Sigmoid colon (tissue), 6 donors: ENCODE measurements at regions not wholly inside any gene's neighbourhood (a gene's known extent, or its start where the extent isn't known, plus 50 kb on each side); places are given as distances from the start of the nearest gene placed in this dataset.

Source experiments
- DNase-seq: peaks from one replicate; pipeline ENCODE4 v3.0.0-alpha.2; 2019
- H3K27ac ChIP-seq, 4 donors: fragments of 200-600 bp; sonication (generic); one replicate each; pipeline ENCODE4 v1.5.1; 2016 to 2019; ENCODE audit warnings: mild to moderate bottlenecking in 1 of 4
- H3K27me3 ChIP-seq, 3 donors: fragments of 200-600 bp; sonication (generic); one replicate each; pipeline ENCODE4 v1.5.1; 2019; ENCODE audit warnings: mild to moderate bottlenecking in 1 of 3
- H3K36me3 ChIP-seq, 4 donors: fragments of 200-600 bp; sonication (generic); one replicate each; pipeline ENCODE4 v1.5.1; 2016 to 2019
- H3K4me1 ChIP-seq, 4 donors: fragments of 200-600 bp; sonication (generic); one replicate each; pipeline ENCODE4 v1.5.1; 2017 to 2019
- H3K4me3 ChIP-seq, 4 donors: fragments of 200-600 bp; sonication (generic); one replicate each; pipeline ENCODE4 v1.5.1; 2017 to 2019; ENCODE audit warnings: mild to moderate bottlenecking in 2 of 4, moderate library complexity in 1 of 4
- H3K9me3 ChIP-seq, 4 donors: fragments of 200-600 bp in 3 of 4; sonication (generic) in 3 of 4; one replicate each; pipeline versions ENCODE4 v1.5.1 to v1.6.1; 2013 to 2019
- EP300 ChIP-seq, 4 donors: sonication (generic); formaldehyde crosslinking; IDR thresholded peaks; one replicate each; pipeline ENCODE4 v1.6.1; 2017; ENCODE audit warnings: antibody characterized with exemption in 4 of 4
- POLR2A ChIP-seq, 2 donors: fragments of 450-650 bp; IDR thresholded peaks; one replicate each; pipeline ENCODE4 v1.6.1; 2016; ENCODE audit warnings: antibody characterized with exemption in 2 of 2, mild to moderate bottlenecking in 2 of 2, moderate library complexity in 2 of 2
- POLR2AphosphoS5 ChIP-seq, 4 donors: sonication (generic); formaldehyde crosslinking; IDR thresholded peaks; one replicate each; pipeline ENCODE4 v1.6.1; 2017; ENCODE audit warnings: antibody characterized with exemption in 4 of 4
- WGBS, 2 donors: extraction: QIAGEN DNeasy Blood & Tissue Kit; methylation state at CpG; one replicate each; pipeline ENCODE4 v1.1.7; 2013; 5-methylcytosine and 5-hydroxymethylcytosine counted together
- intact Hi-C: fragments of 100-400 bp; cut with DNase I; formaldehyde crosslinking; loops from one replicate; pipeline ENCODE4 v1.15.1; 2023
- TF ChIP-seq, protein P1 (sequence below), 4 experiments: fragments of 450-650 bp in 3 of 4; fragments of 200-600 bp in 1 of 4; IDR thresholded peaks; one replicate each; pipeline ENCODE4 v1.5.1; 2016 to 2019; ENCODE audit warnings: antibody characterized with exemption in 4 of 4, mild to moderate bottlenecking in 3 of 4, moderate library complexity in 2 of 4
- donor health status: healthy with polysubstance abuse.
- donor health status: healthy.

DNA sequence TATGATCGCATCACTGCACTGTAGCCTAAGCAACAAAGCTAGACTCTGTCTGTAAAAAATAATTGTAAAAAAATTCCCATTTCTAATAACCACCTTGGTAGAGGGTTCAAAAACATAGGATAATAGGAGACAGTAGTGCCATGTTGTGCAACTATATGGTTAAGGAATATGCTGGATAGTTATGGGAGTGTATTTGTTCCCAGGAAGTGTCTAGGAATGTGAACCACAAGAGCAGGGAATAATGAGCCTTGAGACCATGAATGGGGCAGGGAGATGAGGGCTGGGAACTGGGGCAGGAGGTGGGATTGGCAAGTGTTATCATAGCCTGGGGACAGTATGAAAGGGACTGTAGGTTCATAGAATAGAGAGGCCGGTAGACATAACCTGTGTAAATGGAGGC, 50.4 kb downstream of the RUSC2 start:
- no peak for TF ChIP-seq POLR2AphosphoS5 (IDR thresholded peaks at IDR 0.05)
- TF ChIP-seq, protein P1, sequence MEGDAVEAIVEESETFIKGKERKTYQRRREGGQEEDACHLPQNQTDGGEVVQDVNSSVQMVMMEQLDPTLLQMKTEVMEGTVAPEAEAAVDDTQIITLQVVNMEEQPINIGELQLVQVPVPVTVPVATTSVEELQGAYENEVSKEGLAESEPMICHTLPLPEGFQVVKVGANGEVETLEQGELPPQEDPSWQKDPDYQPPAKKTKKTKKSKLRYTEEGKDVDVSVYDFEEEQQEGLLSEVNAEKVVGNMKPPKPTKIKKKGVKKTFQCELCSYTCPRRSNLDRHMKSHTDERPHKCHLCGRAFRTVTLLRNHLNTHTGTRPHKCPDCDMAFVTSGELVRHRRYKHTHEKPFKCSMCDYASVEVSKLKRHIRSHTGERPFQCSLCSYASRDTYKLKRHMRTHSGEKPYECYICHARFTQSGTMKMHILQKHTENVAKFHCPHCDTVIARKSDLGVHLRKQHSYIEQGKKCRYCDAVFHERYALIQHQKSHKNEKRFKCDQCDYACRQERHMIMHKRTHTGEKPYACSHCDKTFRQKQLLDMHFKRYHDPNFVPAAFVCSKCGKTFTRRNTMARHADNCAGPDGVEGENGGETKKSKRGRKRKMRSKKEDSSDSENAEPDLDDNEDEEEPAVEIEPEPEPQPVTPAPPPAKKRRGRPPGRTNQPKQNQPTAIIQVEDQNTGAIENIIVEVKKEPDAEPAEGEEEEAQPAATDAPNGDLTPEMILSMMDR (IDR thresholded peaks at IDR 0.05) = no peak
- no peak for TF ChIP-seq POLR2A (IDR thresholded peaks at IDR 0.05)
- TF ChIP-seq EP300 (IDR thresholded peaks at IDR 0.05) = no peak
- Histone ChIP-seq H3K36me3 (no peaks in the 10 kb centered on the region), H3K4me3 (no peak overlapping the region), H3K27ac (peak overlapping the region; percentile 86 to 94 (median 88)), H3K4me1 (peaks cover 0 to 80% (median 69%) of the 10 kb centered on the region in 4 donors), H3K27me3 (no peaks in the 10 kb centered on the region), H3K9me3 (no peaks in the 10 kb centered on the region)
- 92 to 96% methylated on average over 2 of the region's 2 CpGs for WGBS, 2 donors
- intact Hi-C loops = no loop called here
- DNase-seq = no peak

DNA sequence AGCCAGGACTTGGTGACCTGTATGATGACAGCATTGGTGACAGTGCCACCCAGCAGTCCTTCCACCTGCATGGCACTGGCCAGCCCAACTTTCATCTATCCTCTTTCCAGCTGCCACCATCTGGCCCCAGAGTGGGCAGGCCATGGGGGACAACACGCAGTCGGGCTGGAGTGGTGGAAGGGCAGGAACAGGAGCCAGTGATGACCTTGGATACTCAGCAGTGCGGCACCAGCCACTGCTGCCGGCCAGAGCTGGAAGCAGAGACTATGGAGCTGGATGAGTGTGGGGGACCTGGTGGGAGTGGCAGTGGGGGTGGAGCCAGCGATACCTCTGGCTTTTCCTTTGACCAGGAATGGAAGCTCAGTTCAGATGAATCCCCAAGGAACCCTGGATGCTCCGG, 56.9 kb downstream of the RUSC2 start:
- intact Hi-C loops = no loop called here
- peaks cover 4 to 31% (median 9%) of the 10 kb centered on the region in 4 donors for H3K36me3 ChIP-seq
- DNase-seq = no peak
- H3K4me3 ChIP-seq = no peak overlapping the region
- no peak overlapping the region for H3K27ac ChIP-seq
- H3K4me1 ChIP-seq = peaks cover 0 to 83% (median 69%) of the 10 kb centered on the region in 4 donors
- TF ChIP-seq POLR2A (IDR thresholded peaks at IDR 0.05) (no peak), EP300 (IDR thresholded peaks at IDR 0.05) (no peak), POLR2AphosphoS5 (IDR thresholded peaks at IDR 0.05) (no peak)
- TF ChIP-seq, protein P1 (IDR thresholded peaks at IDR 0.05) = no peak
- H3K27me3 ChIP-seq = no peaks in the 10 kb centered on the region
- H3K9me3 ChIP-seq = no peaks in the 10 kb centered on the region
- WGBS, 2 donors = 92 to 96% methylated on average over 6 of the region's 6 CpGs

DNA sequence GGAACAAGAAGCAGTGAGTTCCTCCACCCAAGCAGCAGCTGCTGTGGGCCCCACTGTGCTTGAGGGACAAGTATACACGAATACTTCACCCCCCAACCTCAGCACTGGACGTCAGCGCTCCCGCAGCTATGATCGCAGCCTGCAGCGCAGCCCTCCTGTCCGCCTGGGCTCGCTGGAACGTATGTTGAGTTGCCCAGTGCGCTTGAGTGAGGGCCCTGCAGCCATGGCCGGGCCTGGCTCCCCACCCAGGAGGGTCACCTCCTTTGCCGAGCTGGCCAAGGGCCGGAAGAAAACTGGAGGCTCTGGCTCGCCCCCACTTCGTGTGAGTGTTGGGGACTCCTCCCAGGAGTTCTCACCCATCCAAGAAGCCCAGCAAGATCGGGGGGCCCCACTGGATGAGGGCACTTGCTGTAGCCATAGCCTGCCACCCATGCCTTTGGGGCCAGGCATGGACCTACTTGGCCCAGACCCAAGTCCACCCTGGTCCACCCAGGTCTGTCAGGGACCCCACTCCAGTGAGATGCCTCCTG, 57.1 kb upstream of the TESK1 start:
- no peaks in the 10 kb centered on the region for H3K9me3 ChIP-seq
- H3K36me3 ChIP-seq = peaks cover 4 to 31% (median 9%) of the 10 kb centered on the region in 4 donors
- H3K27ac ChIP-seq = peak overlapping the region in 2 of 4 donors; percentile 28 to 37
- TF ChIP-seq POLR2AphosphoS5 (IDR thresholded peaks at IDR 0.05) = no peak
- TF ChIP-seq POLR2A (IDR thresholded peaks at IDR 0.05) = no peak
- TF ChIP-seq EP300 (IDR thresholded peaks at IDR 0.05) = no peak
- TF ChIP-seq, protein P1 (IDR thresholded peaks at IDR 0.05) = no peak
- intact Hi-C loops = no loop called here
- no peak overlapping the region for H3K4me3 ChIP-seq
- DNase-seq = no peak
- no peaks in the 10 kb centered on the region for H3K27me3 ChIP-seq
- peaks cover 0 to 83% (median 73%) of the 10 kb centered on the region in 4 donors for H3K4me1 ChIP-seq
- 96% methylated on average over 16 of the region's 16 CpGs for WGBS, 2 donors

DNA sequence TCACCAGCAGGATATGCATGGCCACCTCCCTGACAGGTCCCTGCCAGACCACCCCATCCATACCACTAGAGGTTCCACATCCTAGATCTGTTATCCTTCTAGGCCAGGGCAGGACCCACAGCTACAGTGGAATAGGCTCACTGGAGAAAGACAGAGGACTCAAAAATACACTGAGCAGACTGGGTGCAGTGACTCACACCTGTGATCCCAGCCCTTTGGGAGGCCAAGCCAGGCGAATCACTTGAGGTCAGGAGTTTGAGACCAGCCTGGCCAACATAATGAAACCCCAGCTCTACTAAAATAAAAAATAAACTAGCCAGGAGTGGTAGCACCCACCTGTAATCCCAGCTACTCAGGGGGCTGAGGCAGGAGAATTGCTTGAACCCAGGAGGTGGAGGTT, 56.5 kb upstream of the TESK1 start:
- DNase-seq = no peak
- intact Hi-C loops = no loop called here
- TF ChIP-seq POLR2AphosphoS5 (IDR thresholded peaks at IDR 0.05) (no peak), POLR2A (IDR thresholded peaks at IDR 0.05) (no peak), EP300 (IDR thresholded peaks at IDR 0.05) (no peak)
- TF ChIP-seq, protein P1 (IDR thresholded peaks at IDR 0.05) = no peak
- Histone ChIP-seq H3K27ac (peak overlapping the region in 2 of 4 donors; percentile 28 to 37), H3K4me1 (peaks cover 0 to 83% (median 76%) of the 10 kb centered on the region in 4 donors), H3K36me3 (peaks cover 4 to 31% (median 9%) of the 10 kb centered on the region in 4 donors), H3K9me3 (no peaks in the 10 kb centered on the region), H3K27me3 (no peaks in the 10 kb centered on the region), H3K4me3 (no peak overlapping the region)
- WGBS, 2 donors = 90 to 93% methylated on average over 1 of the region's 1 CpG

DNA sequence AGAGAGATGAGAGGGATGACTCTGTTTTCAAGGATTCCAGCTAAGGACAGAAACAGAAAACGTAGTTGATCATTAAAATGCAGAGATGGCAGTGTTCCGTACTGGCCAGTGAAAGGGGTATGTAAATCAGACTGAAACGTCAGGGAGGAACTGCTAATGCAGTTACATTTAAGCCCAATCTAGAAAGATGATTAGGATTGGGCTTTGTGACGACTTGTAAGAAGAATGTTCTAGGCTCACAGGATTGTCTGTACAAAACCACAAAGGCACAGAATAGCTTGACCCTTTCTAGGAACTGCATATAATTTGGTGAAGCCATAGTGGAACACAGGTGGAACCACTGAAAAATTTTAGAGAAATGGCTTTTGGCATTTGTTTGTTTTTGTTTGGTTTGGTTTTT, 55.6 kb upstream of the TESK1 start:
- Histone ChIP-seq H3K4me3 (no peak overlapping the region), H3K4me1 (peaks cover 0 to 85% (median 77%) of the 10 kb centered on the region in 4 donors), H3K9me3 (no peaks in the 10 kb centered on the region), H3K36me3 (peaks cover 4 to 31% (median 9%) of the 10 kb centered on the region in 4 donors), H3K27me3 (no peaks in the 10 kb centered on the region), H3K27ac (peak overlapping the region in 3 of 4 donors; percentile 5 to 37 (median 22))
- intact Hi-C loops = no loop called here
- TF ChIP-seq POLR2A (IDR thresholded peaks at IDR 0.05) = no peak
- no peak for TF ChIP-seq EP300 (IDR thresholded peaks at IDR 0.05)
- TF ChIP-seq, protein P1 (IDR thresholded peaks at IDR 0.05) = no peak
- TF ChIP-seq POLR2AphosphoS5 (IDR thresholded peaks at IDR 0.05) = no peak
- WGBS, 2 donors = 79 to 82% methylated on average over 4 of the region's 4 CpGs
- DNase-seq = no peak
